Calu3 (cell line): ENCODE measurements at regions not wholly inside any gene's neighbourhood (a gene's known extent, or its start where the extent isn't known, plus 50 kb on each side); places are given as distances from the start of the nearest gene placed in this dataset.

ENCODE experiments used
- BruUV-seq: library from RNA; stranded (reverse); fragments of 400-500 nt; replicated peaks from 2 replicates; lab custom pipeline; 2021; lab: Mats Ljungman, UMichigan
- CTCF ChIA-PET: fragments of 300-600 bp; sonication (Branson Sonifier 250); formaldehyde crosslinking; loops from one replicate; lab custom pipeline; 2022; ENCODE audit warnings: antibody characterized with exemption; lab: Charles Lee
- DNase-seq: peaks from one replicate; pipeline ENCODE4 v3.0.0; 2022
- H3K27ac Mint-ChIP-seq: one replicate; pipeline ENCODE4 v1.8.0; 2022; ENCODE audit warnings: mixed read lengths; ENCODE audit not compliant: unreplicated experiment
- H3K27me3 Mint-ChIP-seq: one replicate; pipeline ENCODE4 v1.8.0; 2022; ENCODE audit warnings: mixed read lengths; ENCODE audit not compliant: unreplicated experiment
- H3K36me3 Mint-ChIP-seq: one replicate; pipeline ENCODE4 v1.8.0; 2022; ENCODE audit warnings: mild to moderate bottlenecking, moderate library complexity, mixed read lengths; ENCODE audit not compliant: insufficient read depth, unreplicated experiment
- H3K4me1 Mint-ChIP-seq: one replicate; pipeline ENCODE4 v1.8.0; 2022; ENCODE audit warnings: mild to moderate bottlenecking, low read depth, mixed read lengths; ENCODE audit not compliant: unreplicated experiment
- H3K4me3 Mint-ChIP-seq: one replicate; pipeline ENCODE4 v1.8.0; 2022; ENCODE audit warnings: mild to moderate bottlenecking, low read depth, moderate library complexity, mixed read lengths; ENCODE audit not compliant: unreplicated experiment
- H3K9me3 Mint-ChIP-seq: one replicate; pipeline ENCODE4 v1.8.0; 2022; ENCODE audit warnings: low read depth, mixed read lengths; ENCODE audit not compliant: unreplicated experiment
- CTCF ChIP-seq: fragments of 200-600 bp; IDR thresholded peaks from one replicate; pipeline ENCODE4 v1.8.0; 2022; ENCODE audit warnings: antibody characterized with exemption; ENCODE audit not compliant: unreplicated experiment
- intact Hi-C: fragments of 100-400 bp; cut with micrococcal nuclease; formaldehyde crosslinking; loops from one replicate; pipeline ENCODE4 v1.10.0; 2022; ENCODE audit not compliant: unreplicated experiment

GRCh38 chr1:90309806-90310205, 314.9 kb downstream of the ZNF326 start:
- no peaks in the 10 kb centered on the region for H3K4me1 Mint-ChIP-seq
- H3K4me3 Mint-ChIP-seq = no peak overlapping the region
- peaks cover 7% of the 10 kb centered on the region for H3K27me3 Mint-ChIP-seq
- no peaks in the 10 kb centered on the region for H3K9me3 Mint-ChIP-seq
- BruUV-seq = no TSS peak
- intact Hi-C loops = no loop called here
- no peak overlapping the region for H3K27ac Mint-ChIP-seq
- CTCF ChIA-PET = no interaction called here
- H3K36me3 Mint-ChIP-seq = no peaks in the 10 kb centered on the region
- no peak for TF ChIP-seq CTCF
- DNase-seq = no peak

GRCh38 chr1:90308421-90308820, 313.5 kb downstream of the ZNF326 start:
- CTCF ChIA-PET = no interaction called here
- H3K27ac Mint-ChIP-seq = no peak overlapping the region
- TF ChIP-seq CTCF = no peak
- H3K27me3 Mint-ChIP-seq = peaks cover 21% of the 10 kb centered on the region
- peaks cover under 1% of the 10 kb centered on the region for H3K9me3 Mint-ChIP-seq
- H3K36me3 Mint-ChIP-seq = no peaks in the 10 kb centered on the region
- intact Hi-C loops = no loop called here
- H3K4me3 Mint-ChIP-seq = no peak overlapping the region
- BruUV-seq = no TSS peak
- no peak for DNase-seq
- no peaks in the 10 kb centered on the region for H3K4me1 Mint-ChIP-seq

GRCh38 chr1:90305577-90305976, 310.7 kb downstream of the ZNF326 start:
- Mint-ChIP-seq H3K4me1 (no peaks in the 10 kb centered on the region), H3K27ac (no peak overlapping the region), H3K36me3 (no peaks in the 10 kb centered on the region), H3K27me3 (peaks cover 35% of the 10 kb centered on the region), H3K4me3 (no peak overlapping the region), H3K9me3 (peaks cover 2% of the 10 kb centered on the region)
- CTCF ChIA-PET = no interaction called here
- TF ChIP-seq CTCF = no peak
- BruUV-seq = no TSS peak
- DNase-seq = no peak
- intact Hi-C loops = no loop called here

GRCh38 chr1:90296327-90296726, 301.4 kb downstream of the ZNF326 start:
- DNase-seq = no peak
- Mint-ChIP-seq H3K36me3 (no peaks in the 10 kb centered on the region), H3K27ac (no peak overlapping the region), H3K4me3 (no peak overlapping the region), H3K27me3 (peaks cover 14% of the 10 kb centered on the region), H3K4me1 (no peaks in the 10 kb centered on the region), H3K9me3 (no peaks in the 10 kb centered on the region)
- intact Hi-C loops = no loop called here
- TF ChIP-seq CTCF = no peak
- no TSS peak for BruUV-seq
- CTCF ChIA-PET = no interaction called here
